ENCODE measurements at regions not wholly inside any gene's neighbourhood (a gene's known extent, or its start where the extent isn't known, plus 50 kb on each side); places are given as distances from the start of the nearest gene placed in this dataset.

DNA sequence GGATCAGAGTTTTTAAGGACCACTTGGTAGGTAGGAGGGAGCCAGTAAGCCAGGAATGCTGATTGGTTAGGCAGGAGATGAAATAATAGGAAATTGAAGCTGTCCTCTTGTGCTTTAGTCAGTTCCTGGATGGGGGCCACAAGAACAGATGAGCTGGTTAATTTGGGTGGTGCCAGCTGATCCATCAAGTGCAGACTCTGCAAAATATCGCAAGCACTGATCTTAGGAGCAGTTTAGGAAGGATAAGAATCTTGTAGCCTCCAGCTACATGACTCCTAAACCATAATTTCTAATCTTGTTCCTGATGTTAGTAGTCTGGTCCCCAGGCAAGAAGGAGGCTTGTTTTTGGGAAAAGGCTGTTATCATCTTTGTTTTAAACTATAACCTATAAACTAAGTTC is 117.9 kb upstream of the GPR12 start:
- TF ChIP-seq, protein P1, sequence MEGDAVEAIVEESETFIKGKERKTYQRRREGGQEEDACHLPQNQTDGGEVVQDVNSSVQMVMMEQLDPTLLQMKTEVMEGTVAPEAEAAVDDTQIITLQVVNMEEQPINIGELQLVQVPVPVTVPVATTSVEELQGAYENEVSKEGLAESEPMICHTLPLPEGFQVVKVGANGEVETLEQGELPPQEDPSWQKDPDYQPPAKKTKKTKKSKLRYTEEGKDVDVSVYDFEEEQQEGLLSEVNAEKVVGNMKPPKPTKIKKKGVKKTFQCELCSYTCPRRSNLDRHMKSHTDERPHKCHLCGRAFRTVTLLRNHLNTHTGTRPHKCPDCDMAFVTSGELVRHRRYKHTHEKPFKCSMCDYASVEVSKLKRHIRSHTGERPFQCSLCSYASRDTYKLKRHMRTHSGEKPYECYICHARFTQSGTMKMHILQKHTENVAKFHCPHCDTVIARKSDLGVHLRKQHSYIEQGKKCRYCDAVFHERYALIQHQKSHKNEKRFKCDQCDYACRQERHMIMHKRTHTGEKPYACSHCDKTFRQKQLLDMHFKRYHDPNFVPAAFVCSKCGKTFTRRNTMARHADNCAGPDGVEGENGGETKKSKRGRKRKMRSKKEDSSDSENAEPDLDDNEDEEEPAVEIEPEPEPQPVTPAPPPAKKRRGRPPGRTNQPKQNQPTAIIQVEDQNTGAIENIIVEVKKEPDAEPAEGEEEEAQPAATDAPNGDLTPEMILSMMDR (IDR thresholded peaks at IDR 0.05), result no peak
- TF ChIP-seq ZFX (IDR thresholded peaks at IDR 0.05; ENCODE audit: borderline replicate concordance), result no peak

Data from 22Rv1 (cell line).